Smooth muscle cell (in vitro differentiated cells): ENCODE measurements at regions not wholly inside any gene's neighbourhood (a gene's known extent, or its start where the extent isn't known, plus 50 kb on each side); places are given as distances from the start of the nearest gene placed in this dataset.

Experiments
- DNase-seq: peaks from one replicate; lab custom pipeline; 2025; ENCODE audit not compliant: unreplicated experiment; lab: John Stamatoyannopoulos, UW
- H2AFZ ChIP-seq: fragments of 200-600 bp; sonication (generic); 2 replicates; pipeline ENCODE4 v1.6.0; 2016; ENCODE audit warnings: antibody characterized with exemption, low read depth, mild to moderate bottlenecking
- H3F3A ChIP-seq: fragments of 200-600 bp; sonication (generic); 2 replicates; pipeline ENCODE4 v1.6.0; 2017; ENCODE audit warnings: antibody characterized with exemption, low read depth
- H3K27ac ChIP-seq: fragments of 200-600 bp; sonication (generic); 2 replicates; pipeline ENCODE4 v1.5.1; 2016; ENCODE audit warnings: low read depth, mild to moderate bottlenecking
- H3K27me3 ChIP-seq: fragments of 200-600 bp; sonication (generic); 2 replicates; pipeline ENCODE4 v1.6.1; 2016; ENCODE audit warnings: low read depth, mild to moderate bottlenecking
- H3K36me3 ChIP-seq: fragments of 200-600 bp; sonication (generic); 2 replicates; pipeline ENCODE4 v1.5.1; 2016; ENCODE audit warnings: low read depth
- H3K4me1 ChIP-seq: fragments of 200-600 bp; sonication (generic); 2 replicates; pipeline ENCODE4 v1.5.1; 2016; ENCODE audit warnings: low read depth
- H3K4me2 ChIP-seq: fragments of 200-600 bp; sonication (generic); 2 replicates; pipeline ENCODE4 v1.6.0; 2016; ENCODE audit warnings: mild to moderate bottlenecking
- H3K4me3 ChIP-seq: fragments of 200-600 bp; sonication (generic); 2 replicates; pipeline ENCODE4 v1.5.1; 2016; ENCODE audit warnings: mild to moderate bottlenecking
- H3K79me2 ChIP-seq: fragments of 200-600 bp; sonication (generic); 2 replicates; pipeline ENCODE4 v1.6.0; 2016; ENCODE audit warnings: low read depth, mild to moderate bottlenecking
- H3K9ac ChIP-seq: fragments of 200-600 bp; sonication (generic); 2 replicates; pipeline ENCODE4 v1.6.0; 2016; ENCODE audit warnings: low read depth
- H3K9me3 ChIP-seq: fragments of 200-600 bp; sonication (generic); replicated peaks from 2 replicates; pipeline ENCODE4 v1.5.1; 2016; ENCODE audit warnings: low read depth
- H4K20me1 ChIP-seq: fragments of 200-600 bp; sonication (generic); 2 replicates; pipeline ENCODE4 v1.6.0; 2016; ENCODE audit warnings: low read depth
- CTCF ChIP-seq: fragments of 200-600 bp; sonication (generic); IDR thresholded peaks from 2 replicates; pipeline ENCODE4 v1.5.1; 2017; ENCODE audit warnings: borderline replicate concordance, mild to moderate bottlenecking, antibody characterized with exemption; ENCODE audit not compliant: insufficient read depth, poor library complexity, severe bottlenecking
- WGBS: methylation state at CpG from one replicate; pipeline ENCODE4 v1.1.7; 2016; ENCODE audit warnings: low lambda C conversion rate; 5-methylcytosine and 5-hydroxymethylcytosine counted together

DNA sequence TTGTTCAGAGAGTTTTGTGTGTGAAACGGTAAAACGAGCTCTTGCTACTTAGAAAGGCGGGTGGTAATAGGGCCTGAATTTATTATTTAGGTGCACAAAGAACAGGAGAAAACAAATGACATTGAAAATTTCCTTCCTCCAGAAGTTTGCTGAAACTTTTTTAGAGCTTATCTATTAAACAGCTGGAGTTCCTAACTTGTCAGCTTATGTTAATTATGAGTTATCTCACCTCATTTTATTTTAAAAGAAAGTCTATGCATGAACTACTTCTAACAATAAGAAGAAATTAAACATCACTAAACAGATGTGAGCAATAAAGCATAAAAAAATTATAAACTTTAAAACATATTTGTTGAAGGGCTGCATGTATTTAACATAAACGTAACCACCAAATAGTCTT, 373.9 kb upstream of the ANO3 start:
- H3K9ac ChIP-seq: no peak overlapping the region
- 78% methylated on average over 4 of the region's 4 CpGs for WGBS
- no peaks in the 10 kb centered on the region for H3K79me2 ChIP-seq
- H3K4me1 ChIP-seq: no peaks in the 10 kb centered on the region
- H3K36me3 ChIP-seq: no peaks in the 10 kb centered on the region
- H3F3A ChIP-seq: no peaks in the 10 kb centered on the region
- no peak overlapping the region for H3K4me2 ChIP-seq
- H3K4me3 ChIP-seq: no peak overlapping the region
- no peak for DNase-seq
- H2AFZ ChIP-seq: no peak overlapping the region
- no peaks in the 10 kb centered on the region for H3K27me3 ChIP-seq
- no peak overlapping the region for H3K27ac ChIP-seq
- H4K20me1 ChIP-seq: no peaks in the 10 kb centered on the region
- no peak for TF ChIP-seq CTCF
- H3K9me3 ChIP-seq: no peaks in the 10 kb centered on the region

DNA sequence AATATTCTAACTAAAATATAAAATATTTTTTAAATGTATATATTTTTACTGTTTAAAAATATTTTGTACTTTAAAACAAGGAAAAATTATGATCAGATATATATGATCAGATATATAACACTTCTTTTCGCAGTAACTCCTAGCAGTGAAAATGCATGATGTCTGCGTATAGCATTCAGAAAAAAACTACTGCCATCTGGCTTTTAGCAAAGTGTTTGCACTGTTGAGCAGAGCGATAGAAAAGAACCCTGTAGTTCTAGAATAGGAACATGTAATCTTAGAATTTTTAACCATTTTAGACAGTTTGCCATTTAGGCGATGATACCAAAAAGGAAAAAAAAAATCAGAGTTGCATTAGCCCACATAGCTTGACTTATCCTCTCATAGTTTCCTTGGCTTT, 370.4 kb upstream of the ANO3 start:
- Histone ChIP-seq H2AFZ (no peak overlapping the region), H3K9ac (no peak overlapping the region), H3K4me2 (no peak overlapping the region), H3F3A (no peaks in the 10 kb centered on the region), H3K79me2 (no peaks in the 10 kb centered on the region), H3K27me3 (no peaks in the 10 kb centered on the region), H3K36me3 (no peaks in the 10 kb centered on the region), H3K9me3 (no peaks in the 10 kb centered on the region), H3K4me3 (no peak overlapping the region), H3K27ac (no peak overlapping the region), H3K4me1 (no peaks in the 10 kb centered on the region), H4K20me1 (no peaks in the 10 kb centered on the region)
- TF ChIP-seq CTCF: peak; percentile 16
- WGBS: 84% methylated on average over 4 of the region's 4 CpGs
- no peak for DNase-seq

- Histone ChIP-seq H3K4me3 (no peak overlapping the region), H3K27ac (no peak overlapping the region), H4K20me1 (no peaks in the 10 kb centered on the region), H3K9me3 (no peaks in the 10 kb centered on the region), H2AFZ (no peak overlapping the region), H3F3A (no peaks in the 10 kb centered on the region), H3K36me3 (no peaks in the 10 kb centered on the region), H3K9ac (no peak overlapping the region), H3K27me3 (no peaks in the 10 kb centered on the region), H3K79me2 (no peaks in the 10 kb centered on the region), H3K4me2 (no peak overlapping the region), H3K4me1 (no peaks in the 10 kb centered on the region)
- WGBS: 75% methylated on average over 2 of the region's 2 CpGs
- TF ChIP-seq CTCF: peak; percentile 28
- DNase-seq: no peak
These were observed 361.0 kb upstream of the ANO3 start for GRCh38 chr11:25970726-25971508.

DNA sequence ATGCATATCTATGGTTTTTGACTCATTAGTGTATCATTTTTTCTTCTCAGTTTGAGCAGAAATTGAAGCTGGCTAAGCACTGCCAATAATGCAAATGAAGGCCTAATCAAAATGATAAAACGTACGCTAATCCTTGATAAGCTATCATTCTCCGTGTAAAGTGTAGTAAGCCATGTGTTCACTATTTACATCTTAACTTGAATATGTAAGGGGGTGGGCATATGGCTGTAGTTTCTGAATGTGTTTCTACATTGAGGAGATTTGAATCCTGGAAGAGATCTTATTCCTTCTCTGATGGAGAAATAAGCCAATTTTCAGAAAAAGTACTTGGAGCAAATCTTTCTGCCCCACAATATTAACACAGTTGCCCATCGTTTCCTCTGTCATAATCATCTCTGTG, 351.8 kb upstream of the ANO3 start:
- no peak for DNase-seq
- no peak overlapping the region for H3K9ac ChIP-seq
- no peak overlapping the region for H3K4me2 ChIP-seq
- no peak overlapping the region for H3K27ac ChIP-seq
- no peaks in the 10 kb centered on the region for H3K36me3 ChIP-seq
- H3K4me3 ChIP-seq: no peak overlapping the region
- no peaks in the 10 kb centered on the region for H3K4me1 ChIP-seq
- no peaks in the 10 kb centered on the region for H3K27me3 ChIP-seq
- no peaks in the 10 kb centered on the region for H3F3A ChIP-seq
- no peak for TF ChIP-seq CTCF
- H3K9me3 ChIP-seq: no peaks in the 10 kb centered on the region
- no peak overlapping the region for H2AFZ ChIP-seq
- H3K79me2 ChIP-seq: no peaks in the 10 kb centered on the region
- WGBS: 79% methylated on average over 4 of the region's 4 CpGs
- H4K20me1 ChIP-seq: no peaks in the 10 kb centered on the region
